KOPT-K1 (cell line): ENCODE measurements at regions not wholly inside any gene's neighbourhood (a gene's known extent, or its start where the extent isn't known, plus 50 kb on each side); places are given as distances from the start of the nearest gene placed in this dataset.

ENCODE experiments used
- H3K27ac ChIP-seq: fragments of 200-600 bp; sonication (generic); 2 replicates; pipeline ENCODE4 v1.5.1; 2016; ENCODE audit warnings: antibody characterized with exemption, mild to moderate bottlenecking, low read depth, low read length; ENCODE audit not compliant: poor library complexity, severe bottlenecking
- H3K36me3 ChIP-seq: fragments of 200-600 bp; sonication (generic); 2 replicates; pipeline ENCODE4 v1.5.1; 2017; ENCODE audit warnings: antibody characterized with exemption, mild to moderate bottlenecking, low read length, moderate library complexity; ENCODE audit not compliant: insufficient read depth
- H3K9me3 ChIP-seq: fragments of 200-600 bp; sonication (generic); 2 replicates; pipeline ENCODE4 v1.5.1; 2017; ENCODE audit warnings: antibody characterized with exemption, low read length, mild to moderate bottlenecking; ENCODE audit not compliant: insufficient read depth, poor library complexity, severe bottlenecking

DNA sequence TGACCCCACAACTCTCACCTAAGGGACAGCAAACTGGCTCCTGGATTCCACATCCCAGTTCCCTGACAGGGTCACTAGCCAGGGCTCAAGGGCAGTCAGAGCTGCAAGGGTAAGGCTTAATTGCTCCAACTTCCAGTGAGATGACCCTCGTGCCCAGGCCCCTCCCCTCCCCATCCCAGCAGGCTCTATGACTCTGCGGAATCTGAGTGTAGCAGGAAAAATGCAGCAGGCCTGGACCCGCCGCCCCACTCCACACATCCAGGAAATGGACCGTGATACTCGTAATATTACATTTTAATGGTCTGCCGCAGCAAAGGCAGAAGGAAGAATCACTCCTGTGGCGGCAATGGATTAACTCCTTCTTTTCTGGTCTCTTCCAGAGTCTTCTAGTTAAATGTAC, 91.7 kb upstream of the CHST15 start:
- no peaks in the 10 kb centered on the region for H3K9me3 ChIP-seq
- H3K27ac ChIP-seq: no peak overlapping the region
- no peaks in the 10 kb centered on the region for H3K36me3 ChIP-seq

DNA sequence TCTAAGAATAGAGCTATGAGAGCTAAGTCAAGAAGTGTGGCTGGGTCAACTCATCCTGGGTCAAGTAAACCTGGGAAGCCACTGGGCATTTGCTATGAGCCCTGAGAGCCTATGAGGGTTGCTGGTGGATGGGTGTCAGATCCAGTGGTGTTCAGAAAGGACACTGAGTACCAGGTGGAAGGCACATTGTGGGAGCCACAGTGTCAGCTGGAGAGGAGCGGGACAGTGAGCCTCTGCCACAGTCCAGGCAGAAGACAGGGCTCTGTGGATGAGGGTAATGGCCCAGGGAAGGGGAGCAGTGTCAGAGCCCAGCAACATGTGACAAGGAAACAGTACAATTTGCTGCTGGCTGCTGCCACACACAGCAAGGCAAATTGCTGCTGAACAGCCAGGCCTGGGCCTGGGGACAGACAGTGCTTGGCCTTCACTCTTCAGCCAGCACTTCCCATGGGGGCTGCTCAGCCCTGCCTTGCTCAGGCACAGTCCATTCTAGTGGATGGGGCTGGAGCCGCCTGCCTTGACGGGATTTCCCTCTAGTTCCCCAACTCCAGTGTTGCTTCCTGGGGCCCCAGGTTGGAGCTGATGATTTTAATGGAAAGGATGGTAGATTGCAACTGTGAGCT, 90.9 kb upstream of the CHST15 start:
- Histone ChIP-seq H3K36me3 (no peaks in the 10 kb centered on the region), H3K9me3 (no peaks in the 10 kb centered on the region), H3K27ac (no peak overlapping the region)

DNA sequence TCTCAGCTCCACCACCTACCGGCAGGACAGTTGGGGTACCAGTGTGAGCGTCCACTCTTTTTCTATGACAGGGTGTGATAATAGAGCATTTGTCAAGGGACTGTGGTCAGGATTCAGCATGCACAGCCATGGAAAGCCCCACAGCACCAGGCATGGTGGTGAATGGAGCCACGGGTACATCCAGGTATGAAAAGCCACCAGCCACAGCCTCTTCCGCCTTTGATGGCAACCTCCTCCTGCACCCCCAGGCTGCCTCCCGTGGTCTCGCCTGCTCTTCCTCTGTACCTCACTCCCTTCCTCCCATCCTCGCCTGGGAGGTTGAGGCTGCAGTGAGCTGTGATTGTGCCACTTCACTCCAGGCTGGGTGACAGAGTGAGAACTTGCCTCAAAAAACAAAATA, 90.2 kb upstream of the CHST15 start:
- no peak overlapping the region for H3K27ac ChIP-seq
- no peaks in the 10 kb centered on the region for H3K9me3 ChIP-seq
- no peaks in the 10 kb centered on the region for H3K36me3 ChIP-seq

DNA sequence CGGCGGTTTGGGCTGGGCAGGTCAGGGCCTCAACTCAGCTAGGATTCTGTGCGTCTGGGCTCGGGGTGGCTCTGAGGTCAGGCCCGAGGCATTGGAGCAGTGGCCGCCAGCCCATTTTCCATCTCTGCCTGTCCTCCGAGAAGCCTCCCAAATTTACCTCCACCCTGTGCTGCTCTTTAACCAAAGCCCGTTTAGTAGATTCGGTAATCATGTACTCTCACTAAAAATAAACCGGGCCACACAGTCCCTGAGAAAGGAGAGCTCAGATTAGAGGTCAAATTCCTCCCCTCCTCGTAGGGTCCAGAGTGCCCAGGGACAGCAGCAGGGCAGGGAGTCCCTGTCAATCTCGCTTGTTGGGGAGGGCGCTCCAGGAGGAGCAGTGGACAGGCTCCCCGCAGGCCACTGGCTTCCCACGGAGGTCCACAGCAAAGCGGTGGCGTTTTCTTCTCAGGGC, 88.7 kb upstream of the CHST15 start:
- Histone ChIP-seq H3K9me3 (no peaks in the 10 kb centered on the region), H3K27ac (no peak overlapping the region), H3K36me3 (no peaks in the 10 kb centered on the region)

DNA sequence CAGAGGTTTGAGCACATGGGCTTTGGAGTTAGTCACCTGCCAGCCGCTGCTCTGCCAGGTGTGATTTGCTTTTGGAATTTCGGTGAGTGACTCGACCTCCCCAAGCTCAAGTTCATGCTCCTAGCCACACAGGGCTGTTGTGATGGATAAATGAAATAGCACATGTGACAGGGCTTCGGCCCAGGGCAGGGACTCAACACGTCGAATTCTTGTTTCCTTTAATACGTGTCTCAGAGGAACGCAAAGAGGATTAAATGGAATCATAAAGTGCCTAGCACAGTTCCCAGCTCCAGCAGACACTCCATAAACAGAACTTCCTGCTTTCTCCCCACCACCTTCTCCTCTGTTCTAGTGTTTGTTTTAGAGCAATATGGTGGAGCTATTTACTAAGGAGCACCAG, 88.3 kb upstream of the CHST15 start:
- H3K36me3 ChIP-seq: no peaks in the 10 kb centered on the region
- H3K27ac ChIP-seq: no peak overlapping the region
- H3K9me3 ChIP-seq: no peaks in the 10 kb centered on the region

DNA sequence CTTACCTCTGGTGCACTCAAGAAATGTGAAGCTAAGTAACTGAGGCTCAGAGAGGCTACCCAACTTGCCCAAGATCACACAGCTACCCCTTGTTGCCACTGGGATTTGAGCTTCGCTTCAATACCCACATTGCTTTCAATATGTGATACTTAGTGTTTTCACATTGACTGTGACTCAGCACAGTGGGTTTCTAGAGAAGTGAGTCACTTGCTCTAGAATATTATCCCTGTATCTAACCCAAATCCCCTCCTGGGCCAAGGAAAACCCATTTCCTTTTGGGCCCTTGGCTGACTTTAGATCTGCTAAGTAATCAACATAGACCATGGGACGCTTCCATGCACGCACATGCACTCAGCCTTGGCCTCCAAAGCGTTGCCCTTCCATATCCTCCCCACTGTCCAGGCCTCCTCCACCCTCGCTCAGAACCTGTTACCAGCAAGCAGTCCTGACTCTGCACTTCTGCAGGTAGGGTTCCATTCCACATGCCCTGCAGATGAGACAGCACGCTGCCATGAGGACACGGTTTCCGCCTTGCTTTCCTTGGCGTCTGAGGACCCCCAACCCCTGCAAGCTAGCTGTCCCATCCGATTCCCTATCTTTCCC, 87.7 kb upstream of the CHST15 start:
- H3K36me3 ChIP-seq: no peaks in the 10 kb centered on the region
- H3K9me3 ChIP-seq: no peaks in the 10 kb centered on the region
- H3K27ac ChIP-seq: no peak overlapping the region

DNA sequence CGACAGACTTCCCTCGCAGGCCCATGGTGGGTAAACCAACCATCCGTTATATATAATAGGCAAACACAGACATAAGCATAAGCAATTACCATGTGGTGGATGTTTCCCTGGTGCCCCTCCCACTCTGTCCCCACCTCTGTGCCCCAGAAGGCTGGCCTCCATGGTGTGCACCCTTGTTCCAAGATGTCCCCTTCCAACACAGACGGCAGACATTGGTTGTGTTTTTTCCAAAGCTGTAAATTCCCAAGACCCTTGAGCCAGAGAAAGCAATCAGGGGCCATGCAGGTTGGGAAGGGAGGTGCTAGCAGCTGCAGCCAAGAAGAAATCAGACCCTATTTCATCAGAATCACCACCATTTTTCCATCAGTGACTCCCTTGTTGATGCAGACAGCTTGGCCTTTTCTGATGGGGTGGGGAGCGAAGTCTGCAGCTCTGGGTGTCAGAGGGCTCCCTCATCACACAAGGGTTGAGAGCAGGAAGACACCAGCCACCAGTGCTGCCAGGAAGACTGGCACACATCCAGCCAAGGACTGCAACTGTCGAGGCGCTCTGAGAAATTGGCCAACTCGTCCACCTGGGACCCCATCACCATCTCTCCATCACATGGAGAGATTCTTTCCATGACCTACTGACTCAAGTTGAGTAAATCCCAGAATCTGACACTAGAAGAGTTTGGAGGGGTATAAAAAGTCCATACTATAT, 86.8 kb upstream of the CHST15 start:
- Histone ChIP-seq H3K9me3 (no peaks in the 10 kb centered on the region), H3K36me3 (no peaks in the 10 kb centered on the region), H3K27ac (no peak overlapping the region)

DNA sequence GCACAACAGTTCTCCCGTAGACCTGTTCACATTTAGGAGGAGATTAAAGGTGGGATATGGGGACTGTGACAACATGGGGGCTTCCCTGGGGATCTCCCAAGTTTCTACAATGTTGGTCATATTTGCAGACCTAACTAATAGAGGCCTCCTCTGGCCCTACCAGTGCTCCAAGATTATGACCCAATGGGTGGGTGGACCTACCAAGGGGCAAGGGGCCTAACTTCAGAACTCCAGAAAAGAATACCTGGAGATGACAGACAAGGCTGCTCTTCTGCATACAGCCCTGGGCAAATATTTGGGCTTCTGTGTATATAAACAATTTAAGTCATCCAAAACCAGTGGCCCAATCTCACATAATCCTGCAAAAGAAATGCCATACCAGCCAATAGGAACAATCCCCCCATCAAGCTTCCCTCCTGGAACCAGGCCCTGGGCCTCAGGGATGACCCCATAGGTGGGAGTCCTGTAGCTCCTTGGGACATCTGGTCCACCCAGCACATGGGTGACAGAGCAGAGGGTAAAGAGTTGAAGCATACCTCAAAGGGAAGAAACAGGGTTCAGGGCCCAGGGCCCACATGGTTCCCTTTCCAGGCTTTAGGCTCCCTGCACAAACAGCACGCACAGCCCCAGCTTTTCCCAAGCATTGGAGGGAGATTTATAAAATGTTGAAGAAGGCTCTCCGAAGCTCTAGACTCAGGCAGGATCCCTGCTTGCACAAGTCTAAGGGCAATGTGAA, 86.1 kb upstream of the CHST15 start:
- Histone ChIP-seq H3K27ac (no peak overlapping the region), H3K36me3 (no peaks in the 10 kb centered on the region), H3K9me3 (no peaks in the 10 kb centered on the region)

DNA sequence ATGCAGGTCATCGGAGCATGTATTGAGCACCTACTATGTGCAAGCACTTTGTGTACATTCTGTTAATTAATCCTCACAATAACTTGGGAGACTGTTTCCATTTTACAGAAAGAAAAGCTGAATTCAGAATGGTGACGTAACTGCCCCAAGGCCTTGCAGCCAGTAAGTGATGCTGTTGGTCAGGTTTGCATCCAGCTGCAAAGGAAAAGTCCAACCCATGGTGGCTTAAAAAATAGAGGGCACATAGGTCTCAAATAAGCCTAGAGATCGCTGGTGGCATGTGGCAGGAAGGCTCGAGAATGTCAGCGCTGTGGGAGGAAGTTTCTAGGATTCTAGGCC, 83.8 kb upstream of the CHST15 start:
- H3K36me3 ChIP-seq: no peaks in the 10 kb centered on the region
- peak overlapping the region; percentile 55 for H3K27ac ChIP-seq
- H3K9me3 ChIP-seq: no peaks in the 10 kb centered on the region

DNA sequence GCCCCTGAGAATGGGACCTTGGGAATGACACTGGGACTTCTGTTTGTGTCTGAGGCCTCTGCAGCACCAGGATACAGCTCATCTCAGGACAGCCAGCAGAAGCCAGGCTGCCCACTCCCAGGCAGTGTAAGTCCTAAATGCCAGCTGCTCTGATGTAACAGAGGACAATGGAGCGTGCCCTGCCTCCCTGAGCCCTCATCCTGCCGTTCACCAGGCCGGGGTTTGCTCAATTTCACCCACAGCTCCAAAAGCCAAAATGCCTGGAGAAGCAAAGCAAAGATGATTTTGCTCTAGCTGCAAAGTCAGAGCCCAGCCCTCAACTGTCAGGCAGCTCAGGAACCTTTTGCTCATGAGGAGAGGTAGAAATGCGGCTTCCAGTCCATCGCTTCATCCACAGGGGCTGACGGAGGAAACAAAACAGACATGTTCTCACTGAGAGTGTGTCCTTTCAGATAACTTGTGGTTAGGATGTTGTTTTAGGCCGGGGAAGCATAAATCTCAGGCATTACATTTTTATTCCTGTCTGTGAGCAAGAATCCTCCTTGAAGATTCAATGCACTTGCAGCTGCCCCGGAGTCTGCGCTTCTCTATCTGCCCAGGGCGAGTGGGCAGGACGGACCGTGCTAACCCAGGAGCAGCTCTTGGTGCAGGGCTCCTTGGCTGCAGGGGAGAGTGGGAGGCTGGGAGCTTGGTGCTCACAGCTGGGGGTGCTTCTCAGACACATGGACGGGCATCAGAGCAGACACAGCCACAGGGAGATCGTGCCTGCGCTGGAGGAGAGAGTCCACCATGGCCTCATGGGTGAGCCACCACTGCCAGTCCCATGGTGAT, 83.2 kb upstream of the CHST15 start:
- Histone ChIP-seq H3K36me3 (no peaks in the 10 kb centered on the region), H3K9me3 (no peaks in the 10 kb centered on the region), H3K27ac (peak overlapping the region; percentile 55)

DNA sequence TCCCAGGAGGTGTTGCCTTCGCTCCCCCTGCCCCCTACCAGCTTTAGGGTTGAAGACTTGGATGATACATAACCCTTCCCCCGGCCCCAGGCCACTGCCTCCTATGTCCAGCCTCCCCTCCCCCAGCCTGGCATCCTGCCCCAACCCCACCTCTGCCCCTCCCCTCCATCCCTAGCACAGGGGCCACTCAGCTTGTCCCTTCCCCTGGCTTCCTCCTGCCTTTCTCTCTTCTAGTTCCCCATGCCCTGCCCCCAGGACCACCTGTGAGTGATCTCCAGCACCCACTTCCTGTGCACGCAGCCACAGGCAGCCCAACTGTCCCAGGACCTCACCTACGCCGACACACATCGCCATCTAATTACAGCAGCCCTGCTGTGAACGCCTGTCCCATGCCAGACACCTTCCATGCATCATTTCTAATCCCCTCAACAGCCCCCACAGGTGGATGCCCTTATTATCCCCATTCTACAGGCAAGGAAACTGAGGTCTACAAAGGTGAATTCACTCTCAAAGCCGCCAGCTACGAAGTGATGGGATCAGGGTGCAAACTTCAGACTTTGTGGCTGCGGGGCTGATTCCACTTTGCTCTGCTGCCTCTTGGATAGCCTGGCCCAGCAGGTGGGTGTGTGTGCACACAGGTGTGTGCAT, 82.4 kb upstream of the CHST15 start:
- H3K36me3 ChIP-seq: no peaks in the 10 kb centered on the region
- no peaks in the 10 kb centered on the region for H3K9me3 ChIP-seq
- H3K27ac ChIP-seq: peak overlapping the region; percentile 55

DNA sequence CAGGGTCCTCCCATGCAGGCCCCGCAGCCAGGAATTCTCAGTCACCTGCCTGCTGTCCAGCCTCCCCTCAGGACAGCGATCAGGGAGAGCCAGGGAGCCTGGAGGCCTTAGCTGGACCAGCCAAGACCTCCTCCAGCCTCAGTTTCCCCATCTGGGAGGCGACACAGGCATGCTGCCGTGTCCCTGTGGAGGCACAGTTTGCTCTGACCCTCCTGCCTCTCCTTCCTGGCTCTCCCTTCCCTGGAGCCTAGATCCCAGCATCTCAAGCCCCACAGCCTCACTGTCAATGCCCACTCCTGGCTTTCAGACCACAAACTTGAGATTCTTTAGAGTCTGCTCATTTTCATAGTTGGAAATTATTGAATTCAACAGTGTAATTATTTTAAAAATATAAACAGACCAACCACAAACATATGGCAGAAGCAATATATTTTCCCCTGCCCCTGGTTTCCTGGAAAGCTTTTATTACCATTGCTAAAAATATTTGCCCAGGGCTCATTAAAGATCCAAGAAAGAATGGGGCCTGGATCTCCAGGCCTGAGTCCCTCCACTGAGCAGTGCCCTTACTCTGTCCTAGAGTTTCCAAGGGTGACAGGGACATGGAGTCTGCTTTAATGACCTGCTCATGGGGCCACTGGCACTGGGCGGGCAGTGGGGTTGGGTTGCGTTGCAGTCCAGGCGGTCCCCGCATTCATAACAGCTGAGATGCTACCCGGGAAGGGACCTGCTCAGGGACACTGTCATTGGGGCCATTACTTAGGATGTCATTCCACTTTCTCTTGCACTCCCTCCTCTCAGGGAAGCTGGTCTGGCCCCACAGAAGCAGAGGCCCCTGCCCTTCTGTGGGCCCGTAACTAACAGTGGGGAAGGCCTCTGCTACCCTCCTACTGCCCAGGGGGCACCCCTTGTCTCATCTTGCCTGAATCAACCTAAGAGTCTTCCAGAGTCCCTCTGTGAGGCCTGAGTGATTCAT, 81.6 kb upstream of the CHST15 start:
- Histone ChIP-seq H3K9me3 (no peaks in the 10 kb centered on the region), H3K27ac (peak overlapping the region; percentile 55), H3K36me3 (no peaks in the 10 kb centered on the region)

DNA sequence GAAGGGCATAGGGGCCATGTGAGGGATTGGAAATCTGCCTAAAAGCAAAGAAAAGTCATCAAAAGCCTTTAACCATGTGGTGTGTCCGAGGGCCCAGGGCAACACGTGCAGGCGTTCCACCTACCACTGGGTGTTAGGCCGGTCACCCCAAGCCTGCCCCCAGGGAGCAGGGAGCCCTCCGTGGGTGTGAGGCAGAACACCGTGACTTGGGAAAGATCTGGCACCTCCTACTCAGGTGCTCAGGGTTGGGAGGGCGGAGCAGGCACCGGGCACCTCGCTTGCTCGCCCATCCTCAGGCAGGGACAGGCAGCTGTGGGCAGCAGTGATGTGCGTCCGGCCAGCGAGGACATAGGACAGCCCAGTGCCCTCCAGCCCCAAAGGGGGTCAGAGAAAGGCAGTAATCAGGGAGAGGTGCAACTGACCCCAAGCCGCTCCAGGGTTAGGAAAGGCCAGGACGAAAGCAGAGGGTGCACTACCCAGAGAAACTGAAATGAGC, 80.7 kb upstream of the CHST15 start:
- Histone ChIP-seq H3K9me3 (no peaks in the 10 kb centered on the region), H3K36me3 (no peaks in the 10 kb centered on the region), H3K27ac (no peak overlapping the region)
